NCI-H524 treated with DMSO at 0.1 percent for 48 hours (cell line): ENCODE measurements at regions not wholly inside any gene's neighbourhood (a gene's known extent, or its start where the extent isn't known, plus 50 kb on each side); places are given as distances from the start of the nearest gene placed in this dataset.
"Not testable (repeated sequence)": the region's sequence is repeated elsewhere in the genome, so short reads cannot be mapped to it uniquely, and the experiment has no call there.

Experiments
- DNase-seq: peaks from one replicate; lab custom pipeline; 2025; lab: John Stamatoyannopoulos, UW

- DNase-seq = no peak
Measured at GRCh38 chr3:102036017-102036416, 186.7 kb downstream of the NFKBIZ start.

DNA sequence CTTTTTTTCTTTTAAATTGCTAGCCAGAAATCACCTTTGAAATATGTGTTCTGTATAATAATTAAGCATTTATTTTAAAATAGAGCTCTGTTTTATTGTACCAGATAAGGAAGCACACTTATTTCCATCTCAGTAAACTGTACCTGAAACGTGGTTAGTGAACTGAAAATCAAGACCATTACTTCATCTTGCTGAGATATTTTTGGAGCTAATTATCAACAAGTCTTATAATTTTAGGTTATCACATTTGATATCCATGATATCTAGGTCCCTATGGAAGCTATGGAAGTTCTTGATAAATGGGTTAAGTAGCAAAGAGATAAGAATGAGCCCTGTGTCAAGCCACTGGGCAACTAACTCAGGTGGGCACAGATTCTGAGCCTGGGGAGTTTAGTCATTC lies 187.2 kb downstream of the NFKBIZ start:
- no peak for DNase-seq

- DNase-seq = no peak
Measured at GRCh38 chr3:102037209-102037608, 187.9 kb downstream of the NFKBIZ start.

DNA sequence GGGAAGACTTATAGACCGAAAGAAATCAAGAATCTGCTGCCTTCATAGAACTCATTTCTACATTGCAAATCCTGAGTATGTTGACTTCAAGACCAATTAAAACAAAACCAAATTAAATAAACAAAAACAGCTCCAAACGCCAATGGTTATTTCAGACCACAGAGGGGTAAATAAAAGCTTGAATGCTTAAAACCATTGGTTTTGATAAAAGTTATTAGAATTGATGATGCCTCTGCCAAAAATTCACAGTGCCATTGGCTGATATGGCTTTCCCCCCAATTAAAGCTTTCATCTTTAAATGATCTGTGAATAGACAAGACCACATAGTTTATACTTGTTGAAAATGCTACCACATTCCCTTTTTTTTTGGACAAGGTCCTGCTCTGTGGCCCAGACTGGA lies 188.5 kb downstream of the NFKBIZ start:
- no peak for DNase-seq

- DNase-seq = no peak
Measured at GRCh38 chr3:102038477-102039142, 189.3 kb downstream of the NFKBIZ start.

DNA sequence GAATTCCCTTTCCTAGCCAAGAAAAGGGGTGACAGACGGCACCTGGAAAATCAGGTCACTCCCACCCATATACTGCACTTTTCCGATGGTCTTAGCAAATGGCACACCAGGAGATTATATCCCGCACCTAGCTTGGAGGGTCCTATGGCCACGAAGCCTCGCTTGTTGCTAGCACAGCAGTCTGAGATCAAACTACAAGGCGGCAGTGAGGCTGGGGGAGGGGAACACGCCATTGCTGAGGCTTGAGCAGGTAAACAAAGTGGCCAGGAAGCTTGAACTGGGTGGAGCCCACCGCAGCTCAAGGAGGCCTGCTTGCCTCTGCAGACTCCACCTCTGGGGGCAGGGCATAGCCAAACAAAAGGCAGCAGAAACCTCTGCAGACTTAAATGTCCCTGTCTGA lies 190.8 kb downstream of the NFKBIZ start:
- not testable (repeated sequence) for DNase-seq

DNA sequence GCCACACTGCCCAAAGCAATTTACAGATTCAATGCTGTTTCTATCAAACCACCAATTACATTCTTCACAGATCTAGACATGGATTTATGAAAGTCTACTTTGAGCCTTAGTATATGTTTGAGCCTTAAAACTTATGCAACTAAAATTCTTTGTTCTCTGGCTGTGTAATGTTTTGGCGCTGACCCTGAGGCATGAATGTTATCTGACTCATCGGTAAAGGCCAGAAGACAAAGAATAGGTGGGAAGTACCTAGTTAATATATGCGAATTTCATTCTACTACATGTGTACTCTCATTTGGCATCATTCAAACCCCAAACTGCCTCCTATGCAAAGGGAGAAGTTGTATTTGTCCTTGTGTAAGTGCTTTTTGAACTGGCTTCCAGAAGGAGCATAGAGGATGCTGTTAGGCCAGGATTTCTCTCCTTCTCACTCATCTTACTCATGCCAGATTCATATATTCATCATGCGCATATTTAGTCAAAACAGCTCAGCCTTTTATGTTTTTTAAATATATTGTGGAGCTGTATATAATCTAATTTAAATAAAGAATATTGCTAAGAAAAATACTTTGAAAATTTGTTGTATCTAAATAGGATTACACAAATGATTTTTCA lies 204.2 kb downstream of the NFKBIZ start:
- DNase-seq = no peak

DNA sequence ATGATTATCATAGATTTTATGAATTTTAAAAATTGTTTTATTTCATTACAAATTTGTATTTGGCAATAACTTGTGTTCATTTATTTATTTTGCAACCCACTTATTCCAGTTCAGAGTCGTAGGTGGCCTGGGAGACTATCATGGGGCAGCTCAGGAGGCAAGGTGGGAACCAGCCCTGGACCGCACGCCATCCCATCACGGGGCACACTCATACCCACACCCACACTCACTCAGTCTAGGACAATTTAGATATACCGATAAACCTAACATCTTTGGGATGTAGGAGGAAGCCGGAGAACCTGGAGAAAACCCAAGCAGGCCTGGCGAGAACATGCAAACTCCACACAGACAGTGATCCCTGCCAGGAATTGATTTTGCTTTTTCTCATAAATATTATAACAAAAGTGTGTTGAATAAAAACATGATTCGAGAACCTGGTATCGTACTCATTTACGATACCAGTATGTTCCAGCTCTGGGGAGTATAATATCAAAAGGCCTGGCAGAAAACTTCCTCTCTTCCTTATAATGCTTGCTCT lies 205.3 kb downstream of the NFKBIZ start:
- DNase-seq = no peak

GRCh38 chr3:102057781-102058421 lies 208.6 kb downstream of the NFKBIZ start:
- no peak for DNase-seq

DNA sequence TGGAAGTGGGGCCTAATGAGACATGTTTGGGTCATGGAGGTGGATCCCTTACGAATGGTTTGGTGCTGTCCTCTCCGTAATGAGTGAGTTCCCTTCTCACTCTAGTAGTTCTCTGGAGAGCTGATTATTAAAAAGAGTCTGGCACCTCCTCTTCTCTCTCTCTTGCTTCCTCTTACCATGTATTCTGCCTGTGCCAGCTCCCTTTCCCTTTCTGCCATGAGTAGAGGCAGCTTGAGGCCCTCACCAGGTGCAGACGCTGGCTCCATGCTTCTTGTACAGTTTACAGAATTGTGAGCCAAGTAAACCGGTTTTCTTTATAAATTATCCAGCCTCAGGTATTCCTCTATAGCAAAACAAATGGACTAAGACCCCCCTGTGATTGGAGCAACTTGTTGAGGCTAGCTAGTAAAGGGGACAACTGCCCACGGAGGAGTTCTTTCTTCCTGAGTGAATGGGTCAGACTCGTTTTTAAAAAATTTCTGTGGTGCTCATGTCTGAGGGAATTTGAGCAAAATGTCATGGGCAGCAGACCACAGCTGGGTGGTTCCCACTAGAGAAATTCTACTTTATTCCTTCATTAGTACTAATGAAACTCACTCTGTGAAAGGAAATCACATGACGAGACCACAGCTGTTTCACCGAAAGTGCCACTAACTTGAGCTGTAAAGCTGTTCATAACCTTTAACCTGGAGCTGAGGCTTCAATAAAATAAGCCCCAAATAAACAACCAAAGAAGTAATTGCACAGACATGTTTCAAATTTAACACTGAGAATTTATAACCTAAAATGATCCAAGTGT lies 210.0 kb downstream of the NFKBIZ start:
- no peak for DNase-seq

DNA sequence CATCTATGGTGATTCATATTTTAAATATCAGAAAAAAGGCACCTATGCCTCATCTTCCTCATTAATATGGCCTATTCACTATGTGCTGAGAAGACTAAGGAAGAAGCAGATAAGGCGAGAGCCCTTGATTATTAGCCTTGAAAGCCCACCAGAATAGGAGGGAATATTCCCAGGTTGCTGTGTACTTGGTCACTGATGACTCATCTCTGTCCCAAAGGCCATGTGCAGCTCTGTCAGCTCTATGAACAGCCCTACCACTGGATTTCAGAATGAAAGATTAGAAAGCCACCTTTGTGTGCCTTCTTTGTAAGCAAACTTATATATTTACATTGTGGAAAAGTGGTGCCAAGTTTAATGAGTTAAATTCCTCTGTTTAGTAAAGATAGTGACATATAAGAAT lies 211.5 kb downstream of the NFKBIZ start:
- DNase-seq = no peak

GRCh38 chr3:102063572-102063971 lies 214.3 kb downstream of the NFKBIZ start:
- DNase-seq = no peak

GRCh38 chr3:102066470-102066869 lies 217.2 kb downstream of the NFKBIZ start:
- DNase-seq = no peak

- no peak for DNase-seq
Measured at GRCh38 chr3:102068327-102068726, 219.0 kb downstream of the NFKBIZ start.

GRCh38 chr3:102068736-102069135 lies 219.4 kb downstream of the NFKBIZ start:
- DNase-seq = no peak

DNA sequence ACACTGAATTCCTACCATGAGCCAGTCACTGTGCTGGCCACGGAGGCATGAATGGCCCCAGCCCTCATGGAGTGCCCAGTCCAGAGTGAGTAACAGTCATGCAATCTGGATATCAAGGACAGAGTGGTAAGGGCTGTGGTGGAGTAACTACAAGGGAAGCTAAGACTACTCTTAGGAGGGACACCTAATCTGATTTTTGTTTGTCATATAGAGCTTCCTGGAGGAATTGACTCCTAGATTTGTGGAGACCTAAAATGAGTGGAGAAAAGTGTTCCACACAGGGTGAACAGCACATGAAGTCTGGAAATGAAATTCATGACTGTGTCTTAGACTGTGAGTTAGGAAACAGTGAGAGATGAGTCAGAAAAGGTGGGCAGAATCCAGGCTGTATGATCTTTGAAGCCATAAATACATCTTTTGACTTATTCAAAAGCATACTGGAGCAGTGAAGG lies 219.9 kb downstream of the NFKBIZ start:
- no peak for DNase-seq

GRCh38 chr3:102074946-102075345 lies 225.6 kb downstream of the NFKBIZ start:
- DNase-seq = peak; percentile 22

DNA sequence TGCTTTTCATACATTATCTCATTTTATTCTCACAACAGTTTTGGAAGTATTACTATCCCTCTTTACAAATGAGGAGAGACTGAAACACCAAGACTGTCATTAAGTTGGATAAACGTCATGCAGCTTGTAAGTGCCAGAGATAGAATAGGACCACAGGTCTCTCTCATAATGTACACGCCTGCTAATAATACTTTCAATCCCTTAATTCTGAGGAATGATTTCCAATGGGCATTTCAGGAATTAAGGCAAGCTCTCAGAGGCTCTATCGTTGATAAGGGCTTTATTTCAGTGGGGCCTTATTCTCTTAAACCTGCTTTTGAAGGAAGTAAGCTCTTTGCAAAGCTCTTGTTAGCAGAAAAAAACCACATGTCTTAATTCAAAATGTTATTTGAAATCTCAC lies 229.1 kb downstream of the NFKBIZ start:
- no peak for DNase-seq

GRCh38 chr3:102078854-102079808 lies 229.8 kb downstream of the NFKBIZ start:
- no peak for DNase-seq

- no peak for DNase-seq
Measured at GRCh38 chr3:102079809-102080197, 230.5 kb downstream of the NFKBIZ start.
